SK-N-SH (cell line): ENCODE measurements at regions not wholly inside any gene's neighbourhood (a gene's known extent, or its start where the extent isn't known, plus 50 kb on each side); places are given as distances from the start of the nearest gene placed in this dataset.
"Not testable (repeated sequence)": the region's sequence is repeated elsewhere in the genome, so short reads cannot be mapped to it uniquely, and the experiment has no call there.

Experiments used
- CHD2 ChIP-seq: fragments of 150-350 bp; IDR thresholded peaks from 2 replicates; pipeline ENCODE4 v1.6.1; 2018; ENCODE audit warnings: low read length; ENCODE audit not compliant: partially characterized antibody
- CTCF ChIP-seq: fragments of 200-600 bp; sonication (generic); IDR thresholded peaks from 2 replicates; pipeline ENCODE4 v1.6.1; 2017; ENCODE audit warnings: antibody characterized with exemption, mild to moderate bottlenecking, moderate library complexity
- ELF1 ChIP-seq: IDR thresholded peaks from 2 replicates; pipeline ENCODE4 v1.4.0; 2012
- EP300 ChIP-seq, 2 experiments: IDR thresholded peaks; 2 replicates each; pipeline versions ENCODE4 v1.4.0 to v1.6.1; 2012; ENCODE audit warnings: borderline replicate concordance in 1 of 2, low read depth in 1 of 2, low read length in 1 of 2
- EZH2phosphoT487 ChIP-seq: fragments of 200-600 bp; sonication (generic); IDR thresholded peaks from 2 replicates; pipeline ENCODE4 v1.6.1; 2017; ENCODE audit warnings: low read depth, mixed run types, mild to moderate bottlenecking, antibody characterized with exemption, moderate library complexity, borderline replicate concordance
- FOXM1 ChIP-seq: IDR thresholded peaks from 2 replicates; pipeline ENCODE4 v1.4.0; 2012; ENCODE audit warnings: low read depth, mild to moderate bottlenecking
- JUND ChIP-seq: IDR thresholded peaks from 2 replicates; pipeline ENCODE4 v1.4.0; 2012
- MAX ChIP-seq: IDR thresholded peaks from 2 replicates; pipeline ENCODE4 v1.4.0; 2012; ENCODE audit warnings: low read depth
- POLR2AphosphoS5 ChIP-seq: IDR thresholded peaks from 2 replicates; pipeline ENCODE4 v1.6.1; 2012; ENCODE audit warnings: low read depth, low read length
- RCOR1 ChIP-seq: fragments of 150-350 bp; IDR thresholded peaks from 2 replicates; pipeline ENCODE4 v1.6.1; 2017; ENCODE audit warnings: antibody characterized with exemption, low read length
- SIN3A ChIP-seq: IDR thresholded peaks from 2 replicates; pipeline ENCODE4 v1.6.1; 2012; ENCODE audit warnings: low read depth, mild to moderate bottlenecking, low read length, moderate library complexity, borderline replicate concordance
- TAF1 ChIP-seq: IDR thresholded peaks from 2 replicates; pipeline ENCODE4 v1.6.1; 2012; ENCODE audit warnings: low read depth, mild to moderate bottlenecking, low read length, moderate library complexity, borderline replicate concordance
- TCF12 ChIP-seq: IDR thresholded peaks from 2 replicates; pipeline ENCODE4 v1.4.0; 2012
- TF ChIP-seq, protein P1 (sequence below): IDR thresholded peaks from 2 replicates; pipeline ENCODE4 v1.6.1; 2012; ENCODE audit warnings: mild to moderate bottlenecking, low read depth, low read length, moderate library complexity

DNA sequence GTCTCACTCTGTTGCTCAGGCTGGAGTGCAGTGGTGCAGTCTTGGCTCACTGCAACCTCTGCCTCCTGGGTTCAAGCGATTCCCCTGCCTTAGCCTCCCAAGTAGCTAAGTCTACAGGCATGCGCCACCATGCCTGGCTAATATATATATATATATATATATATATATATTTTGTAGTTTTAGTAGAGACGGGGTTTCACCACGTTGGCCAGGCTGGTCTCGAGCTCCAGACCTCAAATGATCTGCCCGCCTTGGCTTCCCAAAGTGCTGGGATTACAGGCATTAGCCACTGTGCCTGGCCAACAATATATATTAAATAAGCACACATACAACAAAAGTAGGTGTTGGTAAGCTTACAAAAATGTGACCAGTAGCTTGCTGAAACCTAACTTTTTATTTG lies 1364.3 kb downstream of the CDH12 start:
- not testable (repeated sequence) for TF ChIP-seq CTCF; JUND; POLR2AphosphoS5; RCOR1; MAX; EP300 (IDR thresholded peaks at IDR 0.05; ENCODE audit: borderline replicate concordance in 1 of 2, low read depth in 1 of 2, low read length in 1 of 2); CHD2; EZH2phosphoT487; ELF1; SIN3A; TAF1; FOXM1; TCF12
- TF ChIP-seq, protein P1, sequence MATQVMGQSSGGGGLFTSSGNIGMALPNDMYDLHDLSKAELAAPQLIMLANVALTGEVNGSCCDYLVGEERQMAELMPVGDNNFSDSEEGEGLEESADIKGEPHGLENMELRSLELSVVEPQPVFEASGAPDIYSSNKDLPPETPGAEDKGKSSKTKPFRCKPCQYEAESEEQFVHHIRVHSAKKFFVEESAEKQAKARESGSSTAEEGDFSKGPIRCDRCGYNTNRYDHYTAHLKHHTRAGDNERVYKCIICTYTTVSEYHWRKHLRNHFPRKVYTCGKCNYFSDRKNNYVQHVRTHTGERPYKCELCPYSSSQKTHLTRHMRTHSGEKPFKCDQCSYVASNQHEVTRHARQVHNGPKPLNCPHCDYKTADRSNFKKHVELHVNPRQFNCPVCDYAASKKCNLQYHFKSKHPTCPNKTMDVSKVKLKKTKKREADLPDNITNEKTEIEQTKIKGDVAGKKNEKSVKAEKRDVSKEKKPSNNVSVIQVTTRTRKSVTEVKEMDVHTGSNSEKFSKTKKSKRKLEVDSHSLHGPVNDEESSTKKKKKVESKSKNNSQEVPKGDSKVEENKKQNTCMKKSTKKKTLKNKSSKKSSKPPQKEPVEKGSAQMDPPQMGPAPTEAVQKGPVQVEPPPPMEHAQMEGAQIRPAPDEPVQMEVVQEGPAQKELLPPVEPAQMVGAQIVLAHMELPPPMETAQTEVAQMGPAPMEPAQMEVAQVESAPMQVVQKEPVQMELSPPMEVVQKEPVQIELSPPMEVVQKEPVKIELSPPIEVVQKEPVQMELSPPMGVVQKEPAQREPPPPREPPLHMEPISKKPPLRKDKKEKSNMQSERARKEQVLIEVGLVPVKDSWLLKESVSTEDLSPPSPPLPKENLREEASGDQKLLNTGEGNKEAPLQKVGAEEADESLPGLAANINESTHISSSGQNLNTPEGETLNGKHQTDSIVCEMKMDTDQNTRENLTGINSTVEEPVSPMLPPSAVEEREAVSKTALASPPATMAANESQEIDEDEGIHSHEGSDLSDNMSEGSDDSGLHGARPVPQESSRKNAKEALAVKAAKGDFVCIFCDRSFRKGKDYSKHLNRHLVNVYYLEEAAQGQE = not testable (repeated sequence)
